ENCODE measurements at regions not wholly inside any gene's neighbourhood (a gene's known extent, or its start where the extent isn't known, plus 50 kb on each side); places are given as distances from the start of the nearest gene placed in this dataset.

- Histone ChIP-seq H3K27me3 (ENCODE audit: insufficient read depth, low read length) (no peaks in the 10 kb centered on the region), H3K4me2 (ENCODE audit: insufficient read depth, insufficient read length, low read length) (no peak overlapping the region), H3K18ac (ENCODE audit: insufficient read length, low read depth, low read length) (no peak overlapping the region), H2BK20ac (ENCODE audit: low read depth, low read length, poor library complexity, severe bottlenecking) (no peak overlapping the region), H3K14ac (ENCODE audit: insufficient read depth, low read length) (no peak overlapping the region), H3K56ac (ENCODE audit: insufficient read length, low read depth, low read length) (no peak overlapping the region), H2BK12ac (ENCODE audit: insufficient read length, low read depth, low read length) (no peak overlapping the region), H3T11ph (ENCODE audit: low read length) (no peak overlapping the region), H3K4ac (ENCODE audit: low read depth, low read length) (no peak overlapping the region), H2BK15ac (ENCODE audit: low read depth, low read length) (no peak overlapping the region), H3K27ac (ENCODE audit: insufficient read length, low read depth, low read length) (no peak overlapping the region), H3K23me2 (ENCODE audit: insufficient read length, low read depth, low read length, poor library complexity, severe bottlenecking) (no peaks in the 10 kb centered on the region), H4K20me1 (ENCODE audit: control insufficient read depth, insufficient read depth, insufficient read length) (no peaks in the 10 kb centered on the region), H3K79me1 (ENCODE audit: insufficient read depth, low read depth, low read length, poor library complexity, severe bottlenecking) (no peaks in the 10 kb centered on the region), H2BK120ac (ENCODE audit: low read depth, low read length, poor library complexity, severe bottlenecking) (no peak overlapping the region), H3K4me1 (ENCODE audit: insufficient read depth, low read length) (no peaks in the 10 kb centered on the region), H3K9me3 (ENCODE audit: control insufficient read depth, low read depth, low read length) (no peaks in the 10 kb centered on the region), H2AFZ (ENCODE audit: low read length) (no peak overlapping the region), H4K8ac (replicated peaks; ENCODE audit: insufficient read length, low read depth, low read length) (no peak overlapping the region), H3K23ac (ENCODE audit: insufficient read length, low read depth, low read length) (no peak overlapping the region), H2AK5ac (ENCODE audit: insufficient read length, low read length) (no peak overlapping the region), H4K5ac (ENCODE audit: insufficient read length, low read depth, low read length) (no peak overlapping the region), H3K9ac (ENCODE audit: extremely low read depth, insufficient read length, low read length) (no peak overlapping the region), H3K79me2 (ENCODE audit: insufficient read depth, low read length) (no peaks in the 10 kb centered on the region), H4K91ac (ENCODE audit: insufficient read length, low read depth, low read length) (no peak overlapping the region), H2BK5ac (ENCODE audit: insufficient read length, low read length) (no peak overlapping the region)
- Mint-ChIP-seq H3K36me3 (ENCODE audit: insufficient read depth in 1 of 3, low read depth in 3 of 3) (no peaks in the 10 kb centered on the region), H3K9me3 (no peaks in the 10 kb centered on the region), H3K27ac (peak overlapping the region in 2 of 3 experiments; percentile 19 to 24; a peak in 2 of 7 replicates), H3K4me1 (no peaks in the 10 kb centered on the region), H3K4me3 (no peak overlapping the region), H3K27me3 (ENCODE audit: low read depth) (no peaks in the 10 kb centered on the region)
- TF ChIP-seq, protein P1, sequence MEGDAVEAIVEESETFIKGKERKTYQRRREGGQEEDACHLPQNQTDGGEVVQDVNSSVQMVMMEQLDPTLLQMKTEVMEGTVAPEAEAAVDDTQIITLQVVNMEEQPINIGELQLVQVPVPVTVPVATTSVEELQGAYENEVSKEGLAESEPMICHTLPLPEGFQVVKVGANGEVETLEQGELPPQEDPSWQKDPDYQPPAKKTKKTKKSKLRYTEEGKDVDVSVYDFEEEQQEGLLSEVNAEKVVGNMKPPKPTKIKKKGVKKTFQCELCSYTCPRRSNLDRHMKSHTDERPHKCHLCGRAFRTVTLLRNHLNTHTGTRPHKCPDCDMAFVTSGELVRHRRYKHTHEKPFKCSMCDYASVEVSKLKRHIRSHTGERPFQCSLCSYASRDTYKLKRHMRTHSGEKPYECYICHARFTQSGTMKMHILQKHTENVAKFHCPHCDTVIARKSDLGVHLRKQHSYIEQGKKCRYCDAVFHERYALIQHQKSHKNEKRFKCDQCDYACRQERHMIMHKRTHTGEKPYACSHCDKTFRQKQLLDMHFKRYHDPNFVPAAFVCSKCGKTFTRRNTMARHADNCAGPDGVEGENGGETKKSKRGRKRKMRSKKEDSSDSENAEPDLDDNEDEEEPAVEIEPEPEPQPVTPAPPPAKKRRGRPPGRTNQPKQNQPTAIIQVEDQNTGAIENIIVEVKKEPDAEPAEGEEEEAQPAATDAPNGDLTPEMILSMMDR (conservative IDR thresholded peaks at IDR 0.05) = no peak
- no peak for DNase-seq
- no CpG with 5 or more reads among the region's 2 CpGs for WGBS (ENCODE audit: extremely low coverage, insufficient read length, low lambda C conversion rate)
Measured at GRCh38 chr4:117783716-117784115, 250.6 kb upstream of the NDST3 start.

All from H9 (cell line).